ENCODE measurements at regions not wholly inside any gene's neighbourhood (a gene's known extent, or its start where the extent isn't known, plus 50 kb on each side); places are given as distances from the start of the nearest gene placed in this dataset.

- TF ChIP-seq CTCF (IDR thresholded peaks at IDR 0.05) (no peak), POLR2A (IDR thresholded peaks at IDR 0.05) (no peak), POLR2AphosphoS5 (IDR thresholded peaks at IDR 0.05; ENCODE audit: insufficient read depth in 1 of 2, low read depth in 1 of 2) (no peak)
These were observed 1686.4 kb downstream of the GRIK2 start for GRCh38 chr6:103079867-103080266.
